IMR-90 (cell line): ENCODE measurements at regions not wholly inside any gene's neighbourhood (a gene's known extent, or its start where the extent isn't known, plus 50 kb on each side); places are given as distances from the start of the nearest gene placed in this dataset.

Experiments
- ATAC-seq: fragments of 200-7000 bp; cut with Tn5 transposase; 2 replicates; pipeline ENCODE4 v1.9.1; 2020; ENCODE audit warnings: low read depth, mild to moderate bottlenecking, moderate library complexity
- BruUV-seq: library from RNA; stranded (reverse); fragments of 400-500 nt; replicated peaks from 2 replicates; lab custom pipeline; 2021; lab: Mats Ljungman, UMichigan
- CTCF ChIA-PET: fragments of 300-600 bp; formaldehyde crosslinking; extraction: SDS; loops from one replicate; lab custom pipeline; 2021; ENCODE audit warnings: antibody characterized with exemption; lab: Yijun Ruan, JAX
- POLR2A ChIA-PET: fragments of 300-600 bp; sonication (Branson Sonifier 250); formaldehyde crosslinking; loops from one replicate; lab custom pipeline; 2022; ENCODE audit warnings: antibody characterized with exemption; ENCODE audit not compliant: unreplicated experiment; lab: Charles Lee
- DNase-seq: peaks from one replicate; pipeline ENCODE4 v3.0.0; 2013
- H2AFZ ChIP-seq: replicated peaks from 2 replicates; pipeline ENCODE3; 2013; ENCODE audit warnings: low read length, mild to moderate bottlenecking; ENCODE audit not compliant: poor library complexity
- H2AK5ac ChIP-seq: 2 replicates; pipeline ENCODE4 v1.6.1; 2013; ENCODE audit warnings: low read depth, low read length, inconsistent platforms
- H2AK9ac ChIP-seq: replicated peaks from 2 replicates; pipeline ENCODE3; 2013; ENCODE audit warnings: mild to moderate bottlenecking, low read depth, low read length, moderate library complexity; ENCODE audit not compliant: poor library complexity
- H2BK120ac ChIP-seq: 2 replicates; pipeline ENCODE4 v1.6.1; 2013; ENCODE audit warnings: low read depth, low read length, inconsistent platforms
- H2BK15ac ChIP-seq: 3 replicates; pipeline ENCODE4 v1.6.1; 2013; ENCODE audit warnings: low read depth, low read length, inconsistent platforms
- H2BK20ac ChIP-seq: 2 replicates; pipeline ENCODE4 v1.6.1; 2013; ENCODE audit warnings: low read depth, mild to moderate bottlenecking, inconsistent platforms, low read length, moderate library complexity
- H2BK5ac ChIP-seq: 2 replicates; pipeline ENCODE4 v1.6.1; 2013; ENCODE audit warnings: mild to moderate bottlenecking, low read depth, low read length, inconsistent platforms; ENCODE audit not compliant: poor library complexity, severe bottlenecking
- H3K14ac ChIP-seq: replicated peaks from 2 replicates; pipeline ENCODE4 v1.6.1; 2013; ENCODE audit warnings: low read depth, low read length, inconsistent platforms
- H3K18ac ChIP-seq: 2 replicates; pipeline ENCODE4 v1.6.1; 2013; ENCODE audit warnings: low read depth, low read length, control low read depth
- H3K23ac ChIP-seq: 2 replicates; pipeline ENCODE4 v1.6.1; 2013; ENCODE audit warnings: low read depth, low read length, inconsistent platforms
- H3K27ac ChIP-seq: 2 replicates; pipeline ENCODE4 v1.5.1; 2013; ENCODE audit warnings: mild to moderate bottlenecking, control low read depth, low read length; ENCODE audit not compliant: insufficient read depth
- H3K27me3 ChIP-seq: 2 replicates; pipeline ENCODE4 v1.6.1; 2013; ENCODE audit warnings: low read length; ENCODE audit not compliant: control insufficient read depth, insufficient read depth
- H3K36me3 ChIP-seq: 2 replicates; pipeline ENCODE4 v1.6.1; 2013; ENCODE audit warnings: low read length, mixed read lengths; ENCODE audit not compliant: control insufficient read depth, insufficient read depth
- H3K4ac ChIP-seq: 2 replicates; pipeline ENCODE4 v1.6.1; 2013; ENCODE audit warnings: low read depth, low read length, inconsistent platforms
- H3K4me1 ChIP-seq: 2 replicates; pipeline ENCODE4 v1.6.1; 2013; ENCODE audit warnings: low read length, mixed read lengths; ENCODE audit not compliant: control insufficient read depth, insufficient read depth
- H3K4me2 ChIP-seq: 2 replicates; pipeline ENCODE4 v1.6.1; 2013; ENCODE audit warnings: low read depth, mild to moderate bottlenecking, control low read depth, low read length, moderate library complexity
- H3K4me3 ChIP-seq: 2 replicates; pipeline ENCODE4 v1.5.1; 2013; ENCODE audit warnings: low read depth, mild to moderate bottlenecking, control low read depth, low read length, moderate library complexity; ENCODE audit not compliant: insufficient read depth
- H3K56ac ChIP-seq: 2 replicates; pipeline ENCODE4 v1.6.1; 2013; ENCODE audit warnings: low read length, inconsistent platforms; ENCODE audit not compliant: insufficient read depth; ENCODE audit errors: extremely low read depth
- H3K79me1 ChIP-seq, 2 experiments: 2 replicates each; pipeline ENCODE4 v1.6.1; 2013; ENCODE audit warnings: low read length in 2 of 2, inconsistent platforms in 1 of 2, low read depth in 1 of 2
- H3K9ac ChIP-seq: 2 replicates; pipeline ENCODE4 v1.6.1; 2013; ENCODE audit warnings: low read depth, low read length, control low read depth
- H3K9me1 ChIP-seq: 2 replicates; pipeline ENCODE4 v1.6.1; 2013; ENCODE audit warnings: low read length, inconsistent platforms; ENCODE audit not compliant: insufficient read depth
- H3K9me3 ChIP-seq: 2 replicates; pipeline ENCODE4 v1.6.1; 2013; ENCODE audit warnings: low read length; ENCODE audit not compliant: control insufficient read depth, insufficient read depth
- H4K20me1 ChIP-seq: 2 replicates; pipeline ENCODE4 v1.6.1; 2013; ENCODE audit warnings: low read length, inconsistent platforms; ENCODE audit not compliant: insufficient read depth
- H4K5ac ChIP-seq: 2 replicates; pipeline ENCODE4 v1.6.1; 2013; ENCODE audit warnings: mild to moderate bottlenecking, low read depth, low read length, control low read depth
- H4K8ac ChIP-seq, 2 experiments: 2 replicates each; pipeline ENCODE4 v1.6.1; 2013; ENCODE audit warnings: low read depth in 2 of 2, low read length in 2 of 2, control low read depth in 1 of 2, inconsistent platforms in 1 of 2
- H4K91ac ChIP-seq: 2 replicates; pipeline ENCODE4 v1.6.1; 2013; ENCODE audit warnings: low read depth, low read length, inconsistent platforms; ENCODE audit not compliant: insufficient read depth
- CEBPB ChIP-seq: IDR thresholded peaks from 2 replicates; pipeline ENCODE4 v1.6.1; 2012; ENCODE audit warnings: low read depth, low read length, improper control_type of control experiment
- CHD1 ChIP-seq: IDR thresholded peaks from 2 replicates; pipeline ENCODE4 v1.6.1; 2012; ENCODE audit warnings: low read depth, low read length, improper control_type of control experiment
- ELK1 ChIP-seq: fragments of 150-350 bp; IDR thresholded peaks from 2 replicates; pipeline ENCODE4 v1.6.1; 2016; ENCODE audit warnings: low read depth, mild to moderate bottlenecking, low read length, moderate library complexity, borderline replicate concordance
- FOS ChIP-seq: fragments of 150-350 bp; IDR thresholded peaks from 2 replicates; pipeline ENCODE4 v1.6.1; 2016; ENCODE audit warnings: low read depth, low read length
- MXI1 ChIP-seq: IDR thresholded peaks from 2 replicates; pipeline ENCODE4 v1.6.1; 2012; ENCODE audit warnings: low read depth, mild to moderate bottlenecking, low read length, moderate library complexity, borderline replicate concordance
- RAD21 ChIP-seq: IDR thresholded peaks from 2 replicates; pipeline ENCODE4 v1.6.1; 2012; ENCODE audit warnings: low read length, improper control_type of control experiment
- RCOR1 ChIP-seq: IDR thresholded peaks from 2 replicates; pipeline ENCODE4 v1.6.1; 2012; ENCODE audit warnings: mild to moderate bottlenecking, low read length, improper control_type of control experiment; ENCODE audit not compliant: insufficient replicate concordance
- WGBS, 2 experiments: methylation state at CpG; one replicate each; pipeline versions ENCODE4 v1.1.5 to v1.1.7; 2013; ENCODE audit warnings: missing lambda C conversion rate in 2 of 2; ENCODE audit not compliant: insufficient read length in 1 of 2; ENCODE audit errors: extremely low coverage in 2 of 2; 5-methylcytosine and 5-hydroxymethylcytosine counted together
- dilution Hi-C: fragments of 300-500 bp; cut with HindIII; formaldehyde crosslinking; loops from one replicate; pipeline ENCODE4 v1.14.3; 2018; ENCODE audit warnings: low sequenced_read_pairs; ENCODE audit not compliant: unreplicated experiment
- in situ Hi-C: fragments of 300-500 bp; cut with MboI; formaldehyde crosslinking; loops from 3 replicates; pipeline ENCODE4 v1.14.3; 2019; ENCODE audit warnings: low sequenced_read_pairs, inconsistent platforms, mixed read lengths
- intact Hi-C: fragments of 100-400 bp; cut with micrococcal nuclease; formaldehyde crosslinking; loops from 2 replicates; pipeline ENCODE4 v1.10.0; 2022
- TF ChIP-seq, protein P1 (sequence below): conservative IDR thresholded peaks from 2 replicates; pipeline ENCODE4 v1.5.1; 2012; ENCODE audit warnings: mild to moderate bottlenecking, low read depth, low read length, improper control_type of control experiment

DNA sequence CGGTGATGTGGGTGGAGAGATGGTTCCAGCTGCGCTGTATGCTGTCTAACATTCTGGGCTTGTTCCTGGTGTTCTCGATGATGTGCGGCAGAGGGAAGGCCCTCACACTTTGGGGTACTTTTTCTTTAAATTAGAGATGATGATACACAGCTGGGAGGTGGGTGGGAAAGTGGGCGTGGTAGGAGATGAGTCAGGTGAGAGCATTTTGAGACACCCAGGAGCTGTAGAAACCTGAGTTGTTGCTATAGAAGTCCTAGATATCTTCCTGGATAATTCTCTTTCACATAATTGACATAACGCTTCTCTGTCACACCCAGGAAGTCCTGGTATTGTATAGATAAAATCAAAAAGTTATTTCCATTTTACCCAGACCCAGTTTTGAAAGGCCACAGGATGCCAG, 103.8 kb upstream of the ALKAL2 start:
- no peaks in the 10 kb centered on the region for H3K9me1 ChIP-seq
- in situ Hi-C loops: no loop called here
- intact Hi-C loops: no loop called here

More for the DNA sequence above, 103.8 kb upstream of the ALKAL2 start:
- TF ChIP-seq CHD1 (no peak), MXI1 (no peak), CEBPB (no peak), RCOR1 (no peak), ELK1 (no peak), RAD21 (no peak), FOS (no peak)
- TF ChIP-seq, protein P1, sequence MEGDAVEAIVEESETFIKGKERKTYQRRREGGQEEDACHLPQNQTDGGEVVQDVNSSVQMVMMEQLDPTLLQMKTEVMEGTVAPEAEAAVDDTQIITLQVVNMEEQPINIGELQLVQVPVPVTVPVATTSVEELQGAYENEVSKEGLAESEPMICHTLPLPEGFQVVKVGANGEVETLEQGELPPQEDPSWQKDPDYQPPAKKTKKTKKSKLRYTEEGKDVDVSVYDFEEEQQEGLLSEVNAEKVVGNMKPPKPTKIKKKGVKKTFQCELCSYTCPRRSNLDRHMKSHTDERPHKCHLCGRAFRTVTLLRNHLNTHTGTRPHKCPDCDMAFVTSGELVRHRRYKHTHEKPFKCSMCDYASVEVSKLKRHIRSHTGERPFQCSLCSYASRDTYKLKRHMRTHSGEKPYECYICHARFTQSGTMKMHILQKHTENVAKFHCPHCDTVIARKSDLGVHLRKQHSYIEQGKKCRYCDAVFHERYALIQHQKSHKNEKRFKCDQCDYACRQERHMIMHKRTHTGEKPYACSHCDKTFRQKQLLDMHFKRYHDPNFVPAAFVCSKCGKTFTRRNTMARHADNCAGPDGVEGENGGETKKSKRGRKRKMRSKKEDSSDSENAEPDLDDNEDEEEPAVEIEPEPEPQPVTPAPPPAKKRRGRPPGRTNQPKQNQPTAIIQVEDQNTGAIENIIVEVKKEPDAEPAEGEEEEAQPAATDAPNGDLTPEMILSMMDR: no peak
- Histone ChIP-seq H2BK5ac (no peak overlapping the region), H2AK5ac (no peak overlapping the region), H3K27ac (no peak overlapping the region), H4K8ac (no peak overlapping the region), H2AFZ (no peak overlapping the region), H3K14ac (no peak overlapping the region), H3K36me3 (no peaks in the 10 kb centered on the region), H3K9me3 (peaks cover 43% of the 10 kb centered on the region), H3K4ac (no peak overlapping the region), H3K18ac (no peak overlapping the region), H2BK20ac (no peak overlapping the region), H4K20me1 (no peaks in the 10 kb centered on the region), H3K4me1 (no peaks in the 10 kb centered on the region), H3K27me3 (no peaks in the 10 kb centered on the region), H3K9ac (no peak overlapping the region), H2AK9ac (no peak overlapping the region), H4K5ac (no peak overlapping the region), H4K91ac (no peak overlapping the region), H3K4me2 (no peak overlapping the region), H3K23ac (no peak overlapping the region), H2BK120ac (no peak overlapping the region), H2BK15ac (no peak overlapping the region), H3K79me1 (no peaks in the 10 kb centered on the region), H3K56ac (no peak overlapping the region), H3K4me3 (no peak overlapping the region)
- dilution Hi-C loops: no loop called here
- ChIA-PET POLR2A (no interaction called here), CTCF (no interaction called here)
- ATAC-seq (no peak), DNase-seq (no peak)
- 67% methylated on average over 1 of the region's 6 CpGs; no CpG with 5 or more reads in 1 of the 2 experiments for WGBS, 2 experiments
- no TSS peak for BruUV-seq
